AG04449 (cell line): ENCODE measurements at regions not wholly inside any gene's neighbourhood (a gene's known extent, or its start where the extent isn't known, plus 50 kb on each side); places are given as distances from the start of the nearest gene placed in this dataset.

Source experiments
- CTCF ChIA-PET: fragments of 350-600 bp; formaldehyde crosslinking; extraction: SDS; loops from one replicate; lab custom pipeline; 2021; ENCODE audit warnings: antibody characterized with exemption; lab: Yijun Ruan, JAX
- POLR2A ChIA-PET: fragments of 400-600, 350-600 bp; formaldehyde crosslinking; extraction: SDS; loops from one replicate; lab custom pipeline; 2020; ENCODE audit warnings: antibody characterized with exemption, inconsistent platforms; lab: Yijun Ruan, JAX
- DNase-seq: peaks from one replicate; pipeline ENCODE4 v3.0.0-alpha.2; 2010; ENCODE audit warnings: low read depth, low spot score
- H3K4me3 ChIP-seq: 2 replicates; pipeline ENCODE4 v1.5.1; 2011; ENCODE audit warnings: low read depth, mild to moderate bottlenecking, control low read depth, low read length
- TF ChIP-seq, protein P1 (sequence below): IDR thresholded peaks from one replicate; pipeline ENCODE4 v1.5.1; 2011; ENCODE audit warnings: mild to moderate bottlenecking, moderate library complexity, low read length, control low read depth, inconsistent platforms; ENCODE audit not compliant: insufficient read depth; ENCODE audit errors: missing control alignments

DNA sequence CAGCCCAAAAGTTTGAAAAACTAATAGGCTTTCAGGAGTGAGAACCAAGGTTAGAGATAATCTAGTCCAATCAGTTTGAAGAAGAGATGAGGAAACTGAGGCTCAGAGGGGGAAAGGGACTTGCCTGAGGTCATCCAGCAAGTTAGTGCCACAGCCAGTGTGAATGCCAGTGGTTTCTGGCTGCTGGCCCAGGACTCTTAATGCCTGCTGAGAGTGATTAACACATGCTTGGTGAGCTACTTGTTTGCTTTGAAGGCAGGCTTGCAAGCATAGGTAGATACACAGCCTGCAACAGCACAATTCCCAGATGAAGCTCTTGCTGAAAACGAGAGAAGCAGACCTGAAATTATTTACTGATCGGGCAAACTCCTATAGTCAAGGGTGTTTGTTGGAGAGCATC lies 591.6 kb upstream of the SGCD start:
- DNase-seq, result no peak

GRCh38 chr5:155738616-155739015 lies 588.3 kb upstream of the SGCD start:
- POLR2A ChIA-PET, result no interaction called here
- no peak for DNase-seq
- CTCF ChIA-PET, result no interaction called here
- TF ChIP-seq, protein P1, sequence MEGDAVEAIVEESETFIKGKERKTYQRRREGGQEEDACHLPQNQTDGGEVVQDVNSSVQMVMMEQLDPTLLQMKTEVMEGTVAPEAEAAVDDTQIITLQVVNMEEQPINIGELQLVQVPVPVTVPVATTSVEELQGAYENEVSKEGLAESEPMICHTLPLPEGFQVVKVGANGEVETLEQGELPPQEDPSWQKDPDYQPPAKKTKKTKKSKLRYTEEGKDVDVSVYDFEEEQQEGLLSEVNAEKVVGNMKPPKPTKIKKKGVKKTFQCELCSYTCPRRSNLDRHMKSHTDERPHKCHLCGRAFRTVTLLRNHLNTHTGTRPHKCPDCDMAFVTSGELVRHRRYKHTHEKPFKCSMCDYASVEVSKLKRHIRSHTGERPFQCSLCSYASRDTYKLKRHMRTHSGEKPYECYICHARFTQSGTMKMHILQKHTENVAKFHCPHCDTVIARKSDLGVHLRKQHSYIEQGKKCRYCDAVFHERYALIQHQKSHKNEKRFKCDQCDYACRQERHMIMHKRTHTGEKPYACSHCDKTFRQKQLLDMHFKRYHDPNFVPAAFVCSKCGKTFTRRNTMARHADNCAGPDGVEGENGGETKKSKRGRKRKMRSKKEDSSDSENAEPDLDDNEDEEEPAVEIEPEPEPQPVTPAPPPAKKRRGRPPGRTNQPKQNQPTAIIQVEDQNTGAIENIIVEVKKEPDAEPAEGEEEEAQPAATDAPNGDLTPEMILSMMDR, result no peak
- H3K4me3 ChIP-seq, result no peak overlapping the region

More for the DNA sequence above, 591.6 kb upstream of the SGCD start:
- H3K4me3 ChIP-seq, result no peak overlapping the region
- ChIA-PET CTCF (interaction anchor here (0.8 kb wide), 1 partner anchor 208 kb away, joined by 5 read pairs; no protein-coding TSS in a partner anchor), POLR2A (interaction anchor here (0.6 kb wide), 1 partner anchor 295 kb away, joined by 3 read pairs; no protein-coding TSS in a partner anchor)
- TF ChIP-seq, protein P1, result no peak

GRCh38 chr5:155746367-155747038 lies 580.5 kb upstream of the SGCD start:
- no peak overlapping the region for H3K4me3 ChIP-seq
- TF ChIP-seq, protein P1, result no peak
- DNase-seq, result no peak
- ChIA-PET POLR2A (no interaction called here), CTCF (no interaction called here)

DNA sequence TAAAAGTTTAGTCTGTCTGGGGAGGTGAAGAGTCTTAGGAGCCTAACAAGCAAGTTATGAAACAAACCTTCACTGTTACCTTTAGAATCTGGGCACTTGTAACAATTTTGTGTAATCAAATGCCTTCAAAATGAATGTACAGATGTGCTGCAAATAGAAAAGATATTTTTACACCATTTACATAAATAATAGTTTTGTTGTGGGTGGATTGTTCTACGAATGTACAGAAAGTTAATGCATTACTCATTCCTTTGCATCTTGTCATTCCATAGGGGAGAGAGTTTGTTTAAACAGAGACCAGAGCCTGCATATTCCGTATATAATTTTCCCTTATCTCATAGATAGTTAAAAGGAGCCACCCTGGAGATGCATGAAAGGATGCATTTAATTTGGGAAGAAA lies 576.9 kb upstream of the SGCD start:
- DNase-seq, result no peak
- TF ChIP-seq, protein P1, result no peak
- ChIA-PET POLR2A (no interaction called here), CTCF (no interaction called here)
- no peak overlapping the region for H3K4me3 ChIP-seq

GRCh38 chr5:155750571-155750970 lies 576.4 kb upstream of the SGCD start:
- ChIA-PET CTCF (no interaction called here), POLR2A (no interaction called here)
- TF ChIP-seq, protein P1, result no peak
- H3K4me3 ChIP-seq, result no peak overlapping the region
- DNase-seq, result no peak

GRCh38 chr5:155753943-155754581 lies 572.9 kb upstream of the SGCD start:
- no peak overlapping the region for H3K4me3 ChIP-seq
- CTCF ChIA-PET, result no interaction called here
- no peak for DNase-seq
- TF ChIP-seq, protein P1, result no peak
- POLR2A ChIA-PET, result no interaction called here
